Progenitor cell of endocrine pancreas (in vitro differentiated cells): ENCODE measurements at regions not wholly inside any gene's neighbourhood (a gene's known extent, or its start where the extent isn't known, plus 50 kb on each side); places are given as distances from the start of the nearest gene placed in this dataset.

Experiments used
- DNase-seq: peaks from one replicate; pipeline ENCODE4 v3.0.0; 2021; ENCODE audit warnings: low spot score; ENCODE audit not compliant: unreplicated experiment
- H3K27ac Mint-ChIP-seq: 2 replicates; pipeline ENCODE4 v1.8.0; 2021; ENCODE audit warnings: mild to moderate bottlenecking, moderate library complexity, mixed read lengths
- H3K27me3 Mint-ChIP-seq: 2 replicates; pipeline ENCODE4 v1.8.0; 2021; ENCODE audit warnings: mixed read lengths
- H3K36me3 Mint-ChIP-seq: 2 replicates; pipeline ENCODE4 v1.8.0; 2022; ENCODE audit warnings: mixed read lengths; ENCODE audit not compliant: insufficient read depth
- H3K4me1 Mint-ChIP-seq: 2 replicates; pipeline ENCODE4 v1.8.0; 2021; ENCODE audit warnings: low read depth, mixed read lengths
- H3K4me3 Mint-ChIP-seq: 2 replicates; pipeline ENCODE4 v1.8.0; 2021; ENCODE audit warnings: low read depth, mild to moderate bottlenecking, moderate library complexity, mixed read lengths
- H3K9me3 Mint-ChIP-seq: 2 replicates; pipeline ENCODE4 v1.8.0; 2021; ENCODE audit warnings: low read depth, mixed read lengths
- TF ChIP-seq, protein P1 (sequence below): fragments of 200-600 bp; sonication (generic); IDR thresholded peaks from one replicate; pipeline ENCODE4 v1.5.0; 2021; ENCODE audit warnings: antibody characterized with exemption, mild to moderate bottlenecking; ENCODE audit not compliant: unreplicated experiment

GRCh38 chr2:217270485-217271121, 410.7 kb upstream of the TNP1 start:
- Mint-ChIP-seq H3K36me3 (peaks cover 10% of the 10 kb centered on the region), H3K27me3 (no peaks in the 10 kb centered on the region), H3K4me3 (no peak overlapping the region), H3K4me1 (peaks cover 9% of the 10 kb centered on the region), H3K27ac (no peak overlapping the region), H3K9me3 (peaks cover 16% of the 10 kb centered on the region)
- TF ChIP-seq, protein P1, sequence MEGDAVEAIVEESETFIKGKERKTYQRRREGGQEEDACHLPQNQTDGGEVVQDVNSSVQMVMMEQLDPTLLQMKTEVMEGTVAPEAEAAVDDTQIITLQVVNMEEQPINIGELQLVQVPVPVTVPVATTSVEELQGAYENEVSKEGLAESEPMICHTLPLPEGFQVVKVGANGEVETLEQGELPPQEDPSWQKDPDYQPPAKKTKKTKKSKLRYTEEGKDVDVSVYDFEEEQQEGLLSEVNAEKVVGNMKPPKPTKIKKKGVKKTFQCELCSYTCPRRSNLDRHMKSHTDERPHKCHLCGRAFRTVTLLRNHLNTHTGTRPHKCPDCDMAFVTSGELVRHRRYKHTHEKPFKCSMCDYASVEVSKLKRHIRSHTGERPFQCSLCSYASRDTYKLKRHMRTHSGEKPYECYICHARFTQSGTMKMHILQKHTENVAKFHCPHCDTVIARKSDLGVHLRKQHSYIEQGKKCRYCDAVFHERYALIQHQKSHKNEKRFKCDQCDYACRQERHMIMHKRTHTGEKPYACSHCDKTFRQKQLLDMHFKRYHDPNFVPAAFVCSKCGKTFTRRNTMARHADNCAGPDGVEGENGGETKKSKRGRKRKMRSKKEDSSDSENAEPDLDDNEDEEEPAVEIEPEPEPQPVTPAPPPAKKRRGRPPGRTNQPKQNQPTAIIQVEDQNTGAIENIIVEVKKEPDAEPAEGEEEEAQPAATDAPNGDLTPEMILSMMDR = no peak
- DNase-seq = no peak

DNA sequence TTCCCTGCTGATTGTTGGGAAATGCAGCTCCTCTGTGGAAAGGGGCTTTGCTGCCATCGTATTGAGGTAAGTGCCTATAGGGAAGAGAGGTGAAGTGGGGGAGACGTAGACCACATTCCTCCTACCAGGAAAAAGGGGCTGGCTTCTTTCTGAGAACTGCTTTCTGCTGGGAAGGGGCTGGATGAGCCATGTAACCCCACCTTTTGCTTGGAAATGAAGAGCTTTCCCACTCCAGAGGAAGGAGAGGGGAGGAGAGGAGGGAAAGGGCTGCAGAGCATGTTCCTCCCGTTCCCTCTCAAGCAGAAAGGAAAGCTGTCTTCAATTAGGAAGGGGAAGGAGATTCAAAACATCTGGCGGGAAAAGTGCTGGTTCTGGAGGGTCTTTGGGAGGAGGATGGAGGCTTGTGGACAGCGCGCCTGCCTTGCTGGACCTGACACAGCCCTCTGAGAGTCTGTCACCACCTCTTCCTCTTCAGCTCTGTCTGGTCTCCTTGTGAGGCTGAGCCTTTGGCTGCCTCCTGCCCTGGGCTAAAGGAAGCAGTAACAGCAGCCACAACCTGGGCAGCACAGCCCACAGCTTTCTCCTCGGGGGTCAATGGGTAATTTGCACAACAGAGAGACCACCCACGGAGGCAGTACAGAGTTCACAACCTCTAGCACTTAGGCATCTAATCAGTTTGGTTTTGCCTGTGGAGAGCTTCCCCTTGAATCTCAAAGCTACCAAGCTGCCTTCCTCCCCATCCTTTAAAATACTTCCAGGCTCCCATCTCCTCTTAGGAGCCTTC, 410.0 kb upstream of the TNP1 start:
- DNase-seq = no peak

GRCh38 chr2:217268978-217269377, 409.1 kb upstream of the TNP1 start:
- Mint-ChIP-seq H3K27ac (no peak overlapping the region), H3K36me3 (peaks cover 10% of the 10 kb centered on the region), H3K27me3 (no peaks in the 10 kb centered on the region), H3K9me3 (peaks cover 16% of the 10 kb centered on the region), H3K4me1 (peaks cover 11% of the 10 kb centered on the region), H3K4me3 (no peak overlapping the region)
- no peak for DNase-seq
- TF ChIP-seq, protein P1 = no peak

More for the DNA sequence above, 410.0 kb upstream of the TNP1 start:
- Mint-ChIP-seq H3K4me3 (no peak overlapping the region), H3K9me3 (peaks cover 16% of the 10 kb centered on the region), H3K36me3 (peaks cover 10% of the 10 kb centered on the region), H3K4me1 (peaks cover 9% of the 10 kb centered on the region), H3K27ac (no peak overlapping the region), H3K27me3 (no peaks in the 10 kb centered on the region)
- TF ChIP-seq, protein P1 = no peak

DNA sequence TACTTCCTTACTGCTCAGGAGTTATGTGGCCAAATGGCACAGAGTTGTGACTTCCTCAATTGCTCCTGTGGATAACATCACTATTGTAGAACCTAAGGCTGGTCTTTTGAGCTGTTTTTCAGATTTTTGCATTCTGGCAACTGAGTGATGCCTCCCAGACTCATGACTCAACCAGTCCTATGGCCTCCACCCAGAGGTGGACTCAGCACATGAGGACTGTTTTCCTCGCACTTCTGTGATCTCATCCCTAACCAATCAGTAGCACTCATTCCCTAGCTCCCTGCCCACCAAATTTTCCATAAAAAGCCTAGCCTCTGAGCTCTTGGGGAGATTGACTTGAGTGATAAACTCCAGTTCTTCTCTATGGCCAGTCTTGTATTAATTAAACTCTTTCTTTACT, 407.9 kb upstream of the TNP1 start:
- peaks cover 15% of the 10 kb centered on the region for H3K4me1 Mint-ChIP-seq
- peaks cover 10% of the 10 kb centered on the region for H3K36me3 Mint-ChIP-seq
- no peak overlapping the region for H3K27ac Mint-ChIP-seq
- no peak for DNase-seq
- H3K27me3 Mint-ChIP-seq = no peaks in the 10 kb centered on the region
- TF ChIP-seq, protein P1 = no peak
- H3K9me3 Mint-ChIP-seq = peaks cover 16% of the 10 kb centered on the region
- no peak overlapping the region for H3K4me3 Mint-ChIP-seq

DNA sequence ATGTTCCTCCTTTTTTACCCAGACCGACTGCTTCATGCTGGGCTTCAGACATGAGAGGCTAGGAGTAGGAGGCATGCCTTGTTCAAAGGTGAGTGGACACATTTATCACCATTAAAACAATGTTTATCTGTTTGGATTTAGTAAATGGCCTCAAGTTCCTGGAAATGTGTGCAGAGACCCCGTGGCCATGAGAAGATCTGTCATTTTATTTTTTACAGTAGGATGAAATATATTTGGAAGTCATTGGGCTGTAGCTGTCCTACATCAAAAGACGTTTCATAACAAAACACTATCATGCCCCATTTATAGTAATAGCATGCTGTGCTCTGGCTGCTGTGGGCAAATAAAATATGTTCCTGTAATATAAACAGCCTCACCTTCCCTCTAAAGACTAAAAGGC, 403.9 kb upstream of the TNP1 start:
- no peak for DNase-seq
- TF ChIP-seq, protein P1 = no peak
- Mint-ChIP-seq H3K27me3 (no peaks in the 10 kb centered on the region), H3K4me1 (peaks cover 17% of the 10 kb centered on the region), H3K9me3 (peaks cover 19% of the 10 kb centered on the region), H3K4me3 (no peak overlapping the region), H3K36me3 (peaks cover 12% of the 10 kb centered on the region), H3K27ac (no peak overlapping the region)
